HUES6 (cell line): ENCODE measurements at regions not wholly inside any gene's neighbourhood (a gene's known extent, or its start where the extent isn't known, plus 50 kb on each side); places are given as distances from the start of the nearest gene placed in this dataset.

Source experiments
- H3K27ac ChIP-seq: 2 replicates; pipeline ENCODE4 v1.7.0; 2013; ENCODE audit warnings: low read depth, mild to moderate bottlenecking, low read length, inconsistent platforms
- H3K27me3 ChIP-seq: 2 replicates; pipeline ENCODE4 v1.6.1; 2013; ENCODE audit warnings: low read length; ENCODE audit not compliant: control insufficient read depth, insufficient read depth
- H3K36me3 ChIP-seq: 2 replicates; pipeline ENCODE4 v1.6.1; 2013; ENCODE audit warnings: low read length; ENCODE audit not compliant: control insufficient read depth, insufficient read depth
- H3K4me1 ChIP-seq: 2 replicates; pipeline ENCODE4 v1.6.1; 2013; ENCODE audit warnings: low read length; ENCODE audit not compliant: control insufficient read depth, insufficient read depth
- H3K4me3 ChIP-seq: 2 replicates; pipeline ENCODE4 v1.5.1; 2013; ENCODE audit warnings: low read depth, low read length
- H3K9ac ChIP-seq: one replicate; pipeline ENCODE4 v1.6.1; 2013; ENCODE audit warnings: mild to moderate bottlenecking, low read length
- H3K9me3 ChIP-seq: 2 replicates; pipeline ENCODE4 v1.6.1; 2013; ENCODE audit warnings: low read depth, low read length; ENCODE audit not compliant: control insufficient read depth, insufficient read depth

DNA sequence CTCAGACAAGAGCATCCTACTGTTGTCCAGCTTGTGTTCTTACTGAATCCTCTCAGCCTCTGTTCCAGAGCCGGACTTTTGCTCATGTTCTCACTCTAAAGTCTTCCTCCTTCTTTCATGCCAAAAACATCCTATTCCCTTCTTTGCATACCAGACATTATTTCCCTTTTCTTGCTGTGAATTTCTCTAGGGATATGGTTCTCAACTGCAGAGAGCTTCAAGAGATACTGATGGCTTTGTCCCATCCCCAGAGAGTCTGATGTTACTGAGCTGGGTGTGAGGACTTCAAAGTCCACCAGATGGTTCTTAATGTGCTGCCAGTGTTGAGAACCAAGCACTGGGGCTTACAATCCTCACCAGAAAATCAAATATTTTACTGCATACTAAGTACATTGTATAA lies 98.6 kb upstream of the FER start:
- H3K27ac ChIP-seq, result no peak overlapping the region
- no peak overlapping the region for H3K4me3 ChIP-seq
- H3K4me1 ChIP-seq, result no peaks in the 10 kb centered on the region
- no peaks in the 10 kb centered on the region for H3K36me3 ChIP-seq
- H3K9ac ChIP-seq, result no peak overlapping the region
- peaks cover 31% of the 10 kb centered on the region for H3K9me3 ChIP-seq
- no peaks in the 10 kb centered on the region for H3K27me3 ChIP-seq

DNA sequence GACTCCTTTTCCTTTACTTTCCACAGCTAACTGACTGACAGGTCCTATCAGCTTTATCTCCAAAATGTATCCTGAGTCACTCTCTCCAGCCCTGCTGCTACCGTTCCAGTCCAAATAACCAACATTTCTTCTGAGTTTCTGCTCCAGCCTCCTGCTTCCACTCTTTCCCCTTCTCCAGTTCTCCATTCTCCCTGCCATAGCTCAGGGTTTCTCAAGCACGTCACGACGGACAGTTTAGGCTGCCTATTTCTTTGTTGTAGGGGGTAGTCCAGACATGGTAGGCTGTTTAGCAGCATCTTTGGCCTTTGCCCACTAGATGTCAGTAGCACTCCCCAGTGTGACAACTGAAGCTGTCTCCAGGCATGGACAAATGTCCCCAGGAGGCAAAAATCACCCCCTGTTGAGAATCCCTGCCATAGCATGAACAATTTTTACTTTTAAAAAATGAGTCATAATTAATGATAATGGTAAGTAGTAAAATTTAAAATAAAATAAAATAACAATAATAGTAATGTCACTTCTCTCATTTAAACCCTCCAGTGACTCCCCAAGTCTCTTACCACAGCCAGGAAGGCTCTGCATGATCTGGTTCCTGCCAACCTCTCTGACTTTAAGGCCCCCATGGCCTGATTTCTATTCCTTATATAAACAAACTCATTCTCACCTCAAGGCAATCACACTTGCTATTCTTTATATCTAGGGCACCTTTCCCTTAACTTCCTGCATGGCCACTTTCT lies 105.4 kb upstream of the FER start:
- Histone ChIP-seq H3K9ac (peak overlapping the region; percentile 45), H3K27ac (peak overlapping the region; percentile 4; the same call in 1 of the 2 replicates), H3K9me3 (peaks cover 10% of the 10 kb centered on the region), H3K27me3 (no peaks in the 10 kb centered on the region), H3K36me3 (no peaks in the 10 kb centered on the region), H3K4me1 (peaks cover 14% of the 10 kb centered on the region), H3K4me3 (0 out of 2 replicates have a peak overlapping the region, but pooled peaks have one; percentile 13)

- H3K27me3 ChIP-seq, result no peaks in the 10 kb centered on the region
- H3K27ac ChIP-seq, result peak overlapping the region; percentile 4; the same call in 1 of the 2 replicates
- H3K9ac ChIP-seq, result peak overlapping the region; percentile 45
Measured at GRCh38 chr5:108641596-108641995, 106.1 kb upstream of the FER start.

DNA sequence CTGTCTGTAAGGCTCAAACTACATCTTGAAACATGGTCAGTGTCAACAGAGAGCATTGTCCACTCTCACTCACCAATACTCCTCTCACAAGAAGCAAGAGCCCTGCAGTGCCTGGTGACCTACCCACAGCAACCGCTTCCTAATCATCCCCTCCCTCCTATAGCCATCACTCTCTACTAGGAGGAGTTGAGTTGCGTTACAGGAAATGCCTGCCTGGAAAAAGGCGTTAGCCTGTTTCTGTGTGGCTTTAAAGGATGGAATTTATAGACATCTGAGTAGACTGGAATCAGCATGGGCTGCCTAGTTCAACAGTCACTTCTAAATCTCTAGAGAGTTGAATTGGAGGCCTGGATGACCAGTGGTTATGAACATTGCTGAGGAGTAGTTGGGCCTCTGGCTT lies 108.3 kb upstream of the FER start:
- Histone ChIP-seq H3K9me3 (no peaks in the 10 kb centered on the region), H3K27ac (no peak overlapping the region), H3K27me3 (no peaks in the 10 kb centered on the region), H3K4me1 (peaks cover 31% of the 10 kb centered on the region), H3K9ac (no peak overlapping the region), H3K4me3 (no peak overlapping the region), H3K36me3 (no peaks in the 10 kb centered on the region)

More at GRCh38 chr5:108641596-108641995, 106.1 kb upstream of the FER start:
- no peaks in the 10 kb centered on the region for H3K36me3 ChIP-seq
- peaks cover 3% of the 10 kb centered on the region; the same call in 1 of the 2 replicates for H3K9me3 ChIP-seq
- peaks cover 21% of the 10 kb centered on the region for H3K4me1 ChIP-seq
- H3K4me3 ChIP-seq, result no peak overlapping the region

DNA sequence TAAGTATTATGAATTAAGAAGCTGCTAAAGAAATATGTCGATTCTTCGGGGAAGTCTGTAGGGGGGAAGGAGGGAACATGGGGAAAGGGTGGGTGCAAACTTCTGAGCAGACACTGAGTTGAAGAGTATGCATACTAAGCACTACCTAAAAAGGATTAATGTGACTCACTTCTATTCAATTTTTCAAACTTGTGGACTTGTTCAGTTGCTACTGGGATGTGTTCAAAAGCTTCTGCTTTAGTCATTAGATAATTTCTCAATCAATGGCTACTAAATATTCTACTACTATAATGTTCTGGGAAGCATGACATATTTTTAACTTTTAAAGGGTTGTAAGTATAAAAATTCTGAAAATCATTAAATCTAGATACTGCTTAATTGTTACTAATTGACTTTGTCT lies 109.7 kb upstream of the FER start:
- peaks cover 31% of the 10 kb centered on the region for H3K4me1 ChIP-seq
- H3K27ac ChIP-seq, result no peak overlapping the region
- H3K4me3 ChIP-seq, result no peak overlapping the region
- H3K9ac ChIP-seq, result no peak overlapping the region
- no peaks in the 10 kb centered on the region for H3K9me3 ChIP-seq
- no peaks in the 10 kb centered on the region for H3K27me3 ChIP-seq
- H3K36me3 ChIP-seq, result no peaks in the 10 kb centered on the region

DNA sequence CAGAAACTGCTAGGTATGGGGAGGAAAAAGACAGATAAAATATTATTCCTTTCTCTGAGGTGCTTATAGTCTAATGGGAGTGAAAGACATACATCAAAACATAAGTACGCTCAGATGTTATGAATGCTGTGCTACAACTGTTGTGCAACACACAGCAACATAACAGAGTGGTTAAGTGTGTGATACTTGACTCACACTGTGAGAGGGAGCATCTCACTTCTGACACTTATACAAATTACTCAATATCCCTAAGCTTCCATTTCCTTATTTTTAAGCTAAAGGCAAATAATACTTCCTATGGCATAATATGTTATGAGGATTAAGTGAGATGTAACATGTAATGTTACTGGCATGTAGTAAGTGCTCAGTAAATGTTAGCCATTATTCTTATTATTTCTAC lies 110.6 kb upstream of the FER start:
- H3K36me3 ChIP-seq, result no peaks in the 10 kb centered on the region
- no peak overlapping the region for H3K9ac ChIP-seq
- H3K4me3 ChIP-seq, result no peak overlapping the region
- H3K4me1 ChIP-seq, result peaks cover 30% of the 10 kb centered on the region
- H3K27ac ChIP-seq, result peak overlapping the region; percentile 56; the same call in 1 of the 2 replicates
- H3K27me3 ChIP-seq, result no peaks in the 10 kb centered on the region
- H3K9me3 ChIP-seq, result no peaks in the 10 kb centered on the region

GRCh38 chr5:108636135-108636853 lies 111.4 kb upstream of the FER start:
- peaks cover 21% of the 10 kb centered on the region for H3K4me1 ChIP-seq
- H3K27ac ChIP-seq, result peak overlapping the region; percentile 56; the same call in 1 of the 2 replicates
- no peak overlapping the region for H3K4me3 ChIP-seq
- H3K36me3 ChIP-seq, result no peaks in the 10 kb centered on the region
- no peak overlapping the region for H3K9ac ChIP-seq
- no peaks in the 10 kb centered on the region for H3K27me3 ChIP-seq
- H3K9me3 ChIP-seq, result no peaks in the 10 kb centered on the region

DNA sequence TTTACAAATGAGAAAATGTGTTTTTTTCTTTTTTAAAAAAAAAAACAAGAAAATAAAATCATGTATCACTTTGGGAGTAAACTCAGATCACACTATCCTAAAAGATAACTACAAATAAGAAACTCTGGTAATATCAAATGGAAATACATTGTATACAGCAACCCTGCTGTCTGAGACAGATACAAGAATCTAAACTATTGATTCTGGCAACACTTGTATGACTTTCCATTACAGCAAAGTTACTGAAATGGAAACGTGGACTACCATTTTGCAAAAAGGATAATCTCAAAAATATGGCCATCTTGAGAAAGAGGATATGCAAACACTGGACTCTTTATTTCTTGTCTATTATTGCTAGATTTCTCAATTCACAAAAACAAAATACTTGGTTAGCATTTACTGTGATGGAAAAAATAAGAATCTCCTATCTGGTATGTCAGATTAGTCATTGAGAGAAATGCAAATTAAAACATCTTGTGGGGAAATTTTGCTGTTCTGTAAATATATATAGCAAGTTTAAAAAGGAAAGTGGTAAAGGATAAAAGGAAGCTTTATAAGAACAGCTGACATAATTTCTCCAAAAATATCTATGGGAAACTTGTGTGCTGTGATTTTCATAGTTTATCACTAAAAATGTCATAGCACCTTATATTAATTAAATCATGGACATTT lies 112.9 kb upstream of the FER start:
- H3K4me3 ChIP-seq, result no peak overlapping the region
- no peaks in the 10 kb centered on the region for H3K27me3 ChIP-seq
- no peaks in the 10 kb centered on the region for H3K36me3 ChIP-seq
- peaks cover 24% of the 10 kb centered on the region for H3K4me1 ChIP-seq
- H3K27ac ChIP-seq, result no peak overlapping the region
- H3K9ac ChIP-seq, result no peak overlapping the region
- no peaks in the 10 kb centered on the region for H3K9me3 ChIP-seq

DNA sequence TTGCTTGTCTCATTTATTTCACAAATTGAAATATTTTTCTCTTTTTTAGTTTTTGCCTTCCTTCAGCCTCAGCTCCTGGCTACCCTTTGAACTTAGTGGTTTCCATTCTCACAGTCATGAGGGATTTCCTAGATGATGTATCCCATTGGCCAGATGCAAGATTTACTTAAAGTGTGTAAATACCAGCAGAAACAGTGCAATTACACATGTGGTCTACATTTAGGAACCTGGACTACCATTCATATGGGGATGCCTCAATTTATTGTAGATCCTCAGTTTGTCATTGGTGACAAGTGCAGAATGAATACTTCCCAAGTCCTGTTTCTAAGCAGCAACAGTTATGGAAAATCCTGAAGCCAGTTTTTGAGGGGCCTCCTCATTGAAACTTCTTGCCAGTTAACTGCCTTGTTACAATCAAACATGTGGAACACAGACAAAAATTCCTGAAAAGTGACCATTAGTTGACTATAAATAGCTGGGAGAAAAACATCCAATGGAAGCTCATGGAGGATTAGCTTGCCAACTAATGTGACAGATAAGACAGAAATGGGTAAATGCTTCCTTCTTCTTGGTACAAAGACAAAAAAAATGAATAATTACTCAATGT lies 113.6 kb upstream of the FER start:
- H3K4me3 ChIP-seq, result no peak overlapping the region
- H3K9me3 ChIP-seq, result no peaks in the 10 kb centered on the region
- no peak overlapping the region for H3K9ac ChIP-seq
- no peak overlapping the region for H3K27ac ChIP-seq
- peaks cover 23% of the 10 kb centered on the region for H3K4me1 ChIP-seq
- H3K27me3 ChIP-seq, result no peaks in the 10 kb centered on the region
- no peaks in the 10 kb centered on the region for H3K36me3 ChIP-seq

DNA sequence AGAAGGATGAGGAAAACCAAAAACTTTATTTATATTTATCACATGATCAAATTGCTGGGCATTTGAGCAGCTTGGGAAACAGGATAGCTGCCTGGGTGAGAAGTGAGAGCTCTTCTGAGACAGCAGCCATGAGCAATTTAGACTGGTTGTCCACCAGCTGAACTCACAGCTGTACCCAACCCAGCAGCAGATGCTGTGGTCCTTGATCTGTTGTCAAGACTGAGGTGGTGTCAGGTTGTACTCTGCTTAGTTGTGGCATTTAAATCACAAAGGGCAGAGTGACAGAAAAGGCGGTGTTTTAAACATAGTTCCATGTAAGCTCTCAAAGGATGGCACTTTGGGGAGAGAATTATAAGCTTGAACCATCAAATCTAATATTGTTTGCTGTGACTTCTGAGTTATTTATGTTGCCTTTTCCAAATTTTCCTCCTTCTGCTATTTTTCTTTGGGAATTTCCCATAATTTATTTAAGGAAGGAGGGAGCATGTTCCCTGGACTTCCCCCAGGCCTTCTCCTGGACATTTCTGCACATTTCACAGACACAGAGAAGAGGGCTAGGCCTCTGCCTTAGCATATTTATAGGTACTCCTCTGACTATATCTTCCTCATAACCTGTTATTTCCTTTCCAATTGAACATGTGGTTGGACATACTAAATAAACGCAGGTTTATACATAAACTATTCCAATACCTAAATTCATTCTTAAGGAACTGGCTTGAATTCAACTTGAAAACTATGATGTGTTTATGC lies 117.7 kb upstream of the FER start:
- Histone ChIP-seq H3K36me3 (no peaks in the 10 kb centered on the region), H3K4me1 (peaks cover 6% of the 10 kb centered on the region; the same call in 1 of the 2 replicates), H3K27ac (no peak overlapping the region), H3K9me3 (no peaks in the 10 kb centered on the region), H3K9ac (no peak overlapping the region), H3K27me3 (no peaks in the 10 kb centered on the region), H3K4me3 (no peak overlapping the region)
